ENCODE measurements at regions not wholly inside any gene's neighbourhood (a gene's known extent, or its start where the extent isn't known, plus 50 kb on each side); places are given as distances from the start of the nearest gene placed in this dataset.

- no peak for DNase-seq
- Histone ChIP-seq H3K9me3 (no peaks in the 10 kb centered on the region), H3K27me3 (no peaks in the 10 kb centered on the region), H3K4me1 (no peaks in the 10 kb centered on the region), H3K4me3 (ENCODE audit: low read depth, low read length) (no peak overlapping the region), H3K36me3 (no peaks in the 10 kb centered on the region)
- no peak for TF ChIP-seq CTCF (IDR thresholded peaks at IDR 0.05; ENCODE audit: low read depth, low read length)
Measured at GRCh38 chr3:72488738-72489035, 359.6 kb downstream of the SHQ1 start.

GRCh38 chr3:72487946-72488737 lies 360.1 kb downstream of the SHQ1 start:
- no peaks in the 10 kb centered on the region for H3K36me3 ChIP-seq
- no peaks in the 10 kb centered on the region for H3K27me3 ChIP-seq
- no peaks in the 10 kb centered on the region for H3K4me1 ChIP-seq
- DNase-seq, result no peak
- no peak overlapping the region for H3K4me3 ChIP-seq (ENCODE audit: low read depth, low read length)
- TF ChIP-seq CTCF (IDR thresholded peaks at IDR 0.05; ENCODE audit: low read depth, low read length), result no peak
- H3K9me3 ChIP-seq, result no peaks in the 10 kb centered on the region

GRCh38 chr3:72487078-72487765 lies 361.0 kb downstream of the SHQ1 start:
- Histone ChIP-seq H3K4me3 (ENCODE audit: low read depth, low read length) (no peak overlapping the region), H3K27me3 (no peaks in the 10 kb centered on the region), H3K9me3 (no peaks in the 10 kb centered on the region), H3K4me1 (no peaks in the 10 kb centered on the region), H3K36me3 (no peaks in the 10 kb centered on the region)
- no peak for DNase-seq
- no peak for TF ChIP-seq CTCF (IDR thresholded peaks at IDR 0.05; ENCODE audit: low read depth, low read length)

- no peak for TF ChIP-seq CTCF (IDR thresholded peaks at IDR 0.05; ENCODE audit: low read depth, low read length)
- H3K4me3 ChIP-seq (ENCODE audit: low read depth, low read length), result no peak overlapping the region
- DNase-seq, result no peak
- H3K36me3 ChIP-seq, result no peaks in the 10 kb centered on the region
- no peaks in the 10 kb centered on the region; the same call in 1 of the 2 replicates for H3K4me1 ChIP-seq
- H3K27me3 ChIP-seq, result no peaks in the 10 kb centered on the region
- H3K9me3 ChIP-seq, result no peaks in the 10 kb centered on the region
Measured at GRCh38 chr3:72485641-72486040, 362.6 kb downstream of the SHQ1 start.

GRCh38 chr3:72483554-72484104 lies 364.6 kb downstream of the SHQ1 start:
- H3K4me3 ChIP-seq (ENCODE audit: low read depth, low read length), result no peak overlapping the region
- TF ChIP-seq CTCF (IDR thresholded peaks at IDR 0.05; ENCODE audit: low read depth, low read length), result no peak

More at GRCh38 chr3:72483554-72484104, 364.6 kb downstream of the SHQ1 start:
- Histone ChIP-seq H3K4me1 (no peaks in the 10 kb centered on the region; the same call in 1 of the 2 replicates), H3K27me3 (no peaks in the 10 kb centered on the region), H3K9me3 (no peaks in the 10 kb centered on the region), H3K36me3 (no peaks in the 10 kb centered on the region)
- no peak for DNase-seq

Data from BE2C (cell line).